Stromal cell of bone marrow (primary cell): ENCODE measurements at regions not wholly inside any gene's neighbourhood (a gene's known extent, or its start where the extent isn't known, plus 50 kb on each side); places are given as distances from the start of the nearest gene placed in this dataset.

Experiments
- DNase-seq: peaks from one replicate; pipeline ENCODE4 v3.0.0-alpha.2; 2012; ENCODE audit warnings: low read depth

- no peak for DNase-seq
Measured at GRCh38 chr3:18675197-18675596, 250.1 kb upstream of the SATB1 start.

DNA sequence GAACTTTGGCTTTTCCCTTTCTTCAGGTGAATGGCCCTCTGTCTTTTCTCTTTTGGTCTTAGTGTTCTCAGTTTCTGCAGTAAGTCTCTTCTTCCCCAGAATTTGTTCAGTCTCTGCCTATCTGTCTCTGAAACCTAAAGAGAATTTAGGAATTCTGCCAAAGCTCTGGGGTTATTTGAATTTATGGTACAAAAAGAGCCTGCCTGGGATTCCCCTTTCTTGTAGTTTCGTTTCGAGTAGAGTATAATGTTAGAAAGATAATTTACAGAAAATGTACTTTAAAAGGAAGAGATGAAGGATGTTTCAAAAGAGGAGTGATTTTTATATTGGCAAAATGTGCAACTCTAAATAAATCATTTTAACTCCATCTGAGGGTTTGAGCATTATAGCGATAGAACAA, 247.4 kb upstream of the SATB1 start:
- DNase-seq, result no peak

DNA sequence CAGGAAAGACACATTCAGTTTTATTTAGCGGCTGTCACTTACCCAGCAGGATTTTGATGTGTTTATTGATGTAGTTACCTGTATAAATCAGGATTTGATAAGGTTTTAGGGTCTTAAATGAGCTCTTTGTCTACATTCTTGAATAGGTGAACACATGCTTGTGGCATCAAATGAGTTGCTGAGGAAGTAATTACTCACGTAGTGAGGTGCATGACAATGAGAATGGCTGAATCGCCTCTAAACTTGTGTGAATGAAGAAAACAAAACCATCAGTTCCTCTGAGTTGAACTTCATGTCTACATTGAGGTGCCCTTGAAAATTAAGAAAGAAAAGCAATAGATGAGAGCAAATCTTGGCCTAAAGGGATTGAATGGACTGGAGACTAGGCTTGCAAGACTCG, 245.6 kb upstream of the SATB1 start:
- DNase-seq, result no peak

GRCh38 chr3:18669374-18669773, 244.2 kb upstream of the SATB1 start:
- DNase-seq, result no peak

DNA sequence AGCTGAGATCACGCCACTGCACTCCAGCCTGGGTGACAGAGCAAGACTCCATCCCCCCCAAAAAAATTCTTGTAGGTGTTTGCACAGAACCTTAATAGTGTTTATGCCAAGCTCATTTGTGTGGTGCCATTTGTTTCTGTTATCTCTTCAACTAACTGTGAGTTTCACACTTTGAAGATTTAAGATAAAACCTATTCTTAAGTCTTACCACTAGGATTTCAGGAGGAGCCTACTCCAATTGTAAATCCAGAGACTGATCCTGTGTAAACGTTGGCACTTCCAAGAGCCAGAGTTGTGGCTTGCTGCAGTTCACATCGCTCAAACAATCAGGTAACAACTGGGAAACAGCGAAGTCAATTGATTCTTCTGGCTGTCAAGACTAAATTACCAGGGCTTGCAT, 242.4 kb upstream of the SATB1 start:
- DNase-seq, result no peak

DNA sequence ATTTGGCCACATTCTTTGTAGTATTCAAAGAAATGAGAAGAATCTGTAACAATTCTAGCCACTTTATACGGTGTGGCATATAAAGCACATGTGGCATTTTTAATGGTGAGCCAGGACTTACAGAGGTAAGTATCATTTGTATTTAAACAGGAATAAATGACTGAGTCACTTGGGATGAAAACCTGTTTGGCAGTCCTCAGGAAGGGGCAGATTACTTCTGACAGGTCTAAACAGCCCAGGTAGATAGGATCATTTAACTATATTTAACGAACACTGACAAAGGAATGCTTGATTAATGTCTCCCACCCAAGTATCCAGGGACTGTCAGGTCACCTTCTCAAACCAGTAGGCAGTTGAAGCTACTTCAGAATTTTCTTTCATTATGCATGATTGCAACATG, 241.5 kb upstream of the SATB1 start:
- DNase-seq, result no peak

- DNase-seq, result no peak
Measured at GRCh38 chr3:18660059-18660458, 234.9 kb upstream of the SATB1 start.

GRCh38 chr3:18657858-18658820, 233.0 kb upstream of the SATB1 start:
- no peak for DNase-seq

GRCh38 chr3:18656866-18657265, 231.7 kb upstream of the SATB1 start:
- DNase-seq, result no peak

DNA sequence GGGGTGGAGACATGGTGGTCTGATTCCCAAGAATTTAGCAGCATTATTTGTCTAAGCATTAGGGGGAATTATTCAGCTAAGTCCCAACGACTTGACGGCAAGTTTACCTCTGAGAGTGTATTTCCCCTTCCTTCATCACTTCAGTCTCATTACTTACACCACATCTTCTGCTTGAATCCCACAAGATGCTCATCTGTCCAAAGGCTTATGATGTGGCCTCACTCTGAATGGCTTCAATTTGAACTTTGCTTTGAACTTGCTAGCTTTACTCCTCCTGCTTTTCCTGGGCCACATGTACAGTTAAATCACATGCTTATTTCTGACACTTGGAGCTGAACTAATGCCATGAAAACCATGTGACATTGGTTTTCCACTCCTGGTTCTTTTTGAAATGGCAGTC, 231.3 kb upstream of the SATB1 start:
- no peak for DNase-seq

DNA sequence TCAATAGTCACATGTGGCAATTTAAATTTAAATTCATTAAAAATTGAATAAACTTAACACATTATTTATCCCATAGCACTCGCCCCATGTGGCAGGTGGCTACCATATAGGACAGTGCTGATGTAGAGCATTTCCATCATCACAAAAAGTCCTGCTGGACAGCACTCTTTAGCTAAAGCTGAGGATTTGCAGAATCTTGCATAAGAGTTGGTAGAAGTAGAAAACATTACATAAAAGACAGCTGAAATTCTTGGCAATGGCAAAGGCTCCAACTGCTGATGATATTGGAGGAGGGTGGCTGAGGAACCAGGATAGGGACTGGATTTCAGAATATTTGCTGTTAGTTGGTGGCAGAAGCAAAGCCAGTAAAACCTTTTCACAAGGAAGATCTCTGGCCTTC, 230.7 kb upstream of the SATB1 start:
- DNase-seq, result no peak

- DNase-seq, result no peak
Measured at GRCh38 chr3:18652781-18653180, 227.6 kb upstream of the SATB1 start.

GRCh38 chr3:18650731-18651130, 225.6 kb upstream of the SATB1 start:
- DNase-seq, result no peak

GRCh38 chr3:18649666-18650363, 224.7 kb upstream of the SATB1 start:
- DNase-seq, result no peak

DNA sequence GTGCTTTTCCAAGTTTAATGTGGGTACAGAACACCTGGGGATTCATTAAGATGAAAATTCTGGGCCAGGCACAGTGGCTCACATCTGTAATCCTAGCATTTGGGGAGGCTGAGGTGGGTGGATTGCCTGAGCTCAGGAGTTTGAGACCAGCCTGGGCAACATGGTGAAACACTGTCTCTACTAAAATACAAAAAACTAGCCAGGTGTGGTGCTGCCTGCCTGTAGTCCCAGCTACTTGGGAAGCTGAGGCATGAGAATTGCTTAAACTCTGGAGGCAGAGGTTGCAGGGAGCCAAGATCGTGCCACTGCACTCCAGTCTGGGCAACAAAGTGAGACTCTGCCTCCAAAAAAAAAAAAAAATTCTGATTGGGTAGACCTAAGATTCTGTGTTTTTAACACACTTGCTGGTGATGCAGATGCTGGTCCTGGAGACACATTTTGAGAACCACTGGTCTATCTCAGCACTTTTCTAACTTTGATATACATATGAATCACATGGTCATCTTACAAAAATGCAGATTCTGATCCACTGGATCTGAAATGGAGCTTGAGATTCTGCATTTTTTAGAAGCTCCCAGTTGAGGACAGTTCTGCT, 223.8 kb upstream of the SATB1 start:
- no peak for DNase-seq

DNA sequence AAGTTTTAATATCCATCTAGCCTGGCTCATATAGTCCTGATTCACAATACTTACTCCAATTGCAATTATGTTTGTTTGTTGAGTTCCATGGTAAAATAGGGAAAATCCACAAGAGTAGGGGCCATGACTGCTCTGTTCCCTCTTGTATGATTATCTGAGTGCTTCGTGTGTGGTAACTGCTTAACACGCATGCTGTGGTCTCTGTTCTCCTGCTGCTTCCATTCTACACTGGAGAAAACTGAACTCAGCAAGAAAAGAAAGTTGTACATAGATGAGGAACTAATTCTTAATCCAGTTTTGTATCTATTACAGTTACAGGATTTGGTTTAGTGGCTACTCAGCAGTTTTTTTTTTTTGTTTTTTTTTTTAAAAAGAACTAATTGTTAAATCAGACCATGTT, 223.0 kb upstream of the SATB1 start:
- DNase-seq, result no peak

DNA sequence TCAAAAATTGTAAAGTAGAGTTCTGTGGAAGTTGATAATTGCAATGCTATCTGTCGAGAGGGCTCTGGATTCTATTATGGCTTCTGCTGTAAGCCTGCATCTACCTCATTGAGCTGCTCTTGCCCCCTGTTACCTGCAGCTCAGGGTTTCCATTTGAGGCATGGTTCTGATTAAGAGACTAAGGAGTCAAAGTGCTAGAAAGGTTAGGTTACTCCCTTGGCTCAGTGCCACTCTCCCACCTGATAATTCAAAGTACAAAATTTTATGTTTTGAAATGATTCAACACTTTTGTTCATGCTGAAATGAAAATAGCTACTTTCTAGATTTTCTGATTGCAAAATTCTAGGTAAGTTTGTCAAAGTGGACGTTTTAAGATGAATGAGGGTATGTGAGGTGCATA, 220.5 kb upstream of the SATB1 start:
- no peak for DNase-seq

DNA sequence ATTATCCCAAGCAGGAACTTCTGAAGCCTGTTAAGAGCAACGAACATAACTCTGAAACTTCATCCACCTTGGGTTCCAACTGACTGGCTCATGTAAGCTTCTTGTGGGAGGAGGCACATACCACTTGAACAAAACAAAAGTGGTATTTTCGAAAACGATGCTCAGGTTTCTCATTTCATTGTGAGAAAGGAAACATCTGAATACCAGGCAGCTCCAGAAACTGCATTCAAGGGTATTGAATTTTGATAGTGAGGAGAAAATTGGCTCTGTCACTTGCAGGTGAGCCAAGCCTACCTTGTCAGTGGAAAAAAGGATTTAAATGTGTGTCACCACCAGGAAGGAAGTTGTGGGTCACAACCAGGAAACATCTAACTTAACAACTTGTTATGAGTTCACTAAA, 218.1 kb upstream of the SATB1 start:
- no peak for DNase-seq

GRCh38 chr3:18641916-18642315, 216.8 kb upstream of the SATB1 start:
- no peak for DNase-seq

DNA sequence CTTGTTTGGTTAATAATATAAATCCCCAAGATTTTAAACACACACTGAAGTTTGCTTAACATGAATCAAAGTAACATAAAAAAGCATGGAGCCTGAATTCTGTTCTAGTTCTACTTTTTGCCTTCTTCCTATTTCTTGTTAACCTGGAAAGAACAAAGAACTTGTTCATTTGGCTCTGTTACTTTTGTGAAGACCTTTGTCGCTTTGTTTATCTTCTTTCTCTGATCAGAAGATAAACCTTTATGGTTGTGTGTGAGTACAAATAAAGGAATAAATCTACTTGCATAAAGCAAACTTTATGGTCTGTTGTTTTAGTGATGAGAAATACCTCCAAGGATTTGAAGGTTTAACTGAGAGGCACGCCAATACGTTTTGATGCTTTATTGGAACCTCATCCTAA, 210.1 kb upstream of the SATB1 start:
- DNase-seq, result no peak

DNA sequence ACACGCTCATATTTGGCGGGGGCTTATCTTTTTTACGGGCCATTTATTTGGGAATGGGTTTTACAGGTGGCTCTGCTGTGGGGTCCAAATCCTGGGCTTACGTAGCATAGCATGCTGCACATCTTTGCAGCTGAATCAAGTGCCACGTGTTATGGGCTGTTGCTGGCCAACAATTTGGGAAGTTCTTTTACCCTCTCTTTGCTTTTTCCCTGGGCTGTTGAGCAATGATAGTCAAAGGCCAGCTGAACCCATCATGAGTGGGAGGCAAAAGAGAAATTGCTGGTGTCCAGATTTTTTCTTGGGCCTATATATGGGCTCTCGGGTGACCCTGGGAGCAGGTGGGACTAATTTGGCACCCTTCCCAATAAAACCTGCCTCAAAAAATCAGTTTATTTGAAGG, 209.3 kb upstream of the SATB1 start:
- DNase-seq, result no peak

GRCh38 chr3:18633002-18633401, 207.9 kb upstream of the SATB1 start:
- DNase-seq, result no peak

- DNase-seq, result no peak
Measured at GRCh38 chr3:18630295-18630694, 205.2 kb upstream of the SATB1 start.
